Stimulated activated CD8-positive, alpha-beta memory T cell treated with anti-CD3 and anti-CD28 coated beads, Interleukin-7, amount 100 ng/mL, for 48 hours (primary cell): ENCODE measurements at regions not wholly inside any gene's neighbourhood (a gene's known extent, or its start where the extent isn't known, plus 50 kb on each side); places are given as distances from the start of the nearest gene placed in this dataset.

Source experiments
- DNase-seq, 2 donors: peaks; one replicate each; pipeline ENCODE4 v3.0.0-alpha.2; 2020; ENCODE audit warnings: low read depth in 1 of 2; ENCODE audit errors: extremely low read depth in 1 of 2

DNA sequence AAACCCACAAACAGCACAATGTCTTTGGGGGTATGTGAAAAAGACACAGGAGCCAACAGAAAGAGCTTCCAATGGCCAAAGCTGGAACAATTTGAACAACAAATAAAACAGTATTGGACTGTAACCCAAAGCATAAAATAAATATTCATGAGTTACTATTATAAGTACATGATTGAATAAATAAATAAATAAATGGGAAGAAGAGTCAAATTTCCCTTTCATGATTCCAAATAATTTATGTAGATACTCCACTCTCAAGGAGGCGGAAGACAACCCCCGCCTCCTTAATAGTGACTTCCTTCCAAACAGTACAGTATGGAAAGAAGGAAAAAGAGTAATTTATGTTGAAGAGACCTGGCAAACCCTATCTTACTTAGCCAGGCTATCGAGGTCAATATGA lies 124.4 kb upstream of the P2RY1 start:
- no peak for DNase-seq

DNA sequence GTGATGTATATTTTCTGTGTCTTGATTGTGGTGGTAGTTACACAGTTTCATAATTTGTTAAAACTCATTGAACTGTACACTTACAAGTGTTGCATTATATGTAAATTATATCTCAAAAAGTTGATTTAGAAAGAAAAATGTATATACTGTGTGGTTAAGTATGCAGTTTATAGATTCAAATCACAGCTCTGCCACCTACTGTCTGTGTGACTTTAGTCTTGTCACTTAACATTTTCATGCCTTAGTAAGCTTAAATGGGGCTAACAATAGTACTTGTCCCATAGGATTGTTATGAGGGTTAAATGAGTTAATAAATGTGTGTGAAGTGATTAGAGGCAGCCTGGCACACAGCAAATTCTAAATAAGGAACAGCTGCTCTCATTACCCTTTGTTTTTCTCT lies 120.9 kb upstream of the P2RY1 start:
- no peak for DNase-seq

GRCh38 chr3:152714507-152714906 lies 120.4 kb upstream of the P2RY1 start:
- DNase-seq: no peak

DNA sequence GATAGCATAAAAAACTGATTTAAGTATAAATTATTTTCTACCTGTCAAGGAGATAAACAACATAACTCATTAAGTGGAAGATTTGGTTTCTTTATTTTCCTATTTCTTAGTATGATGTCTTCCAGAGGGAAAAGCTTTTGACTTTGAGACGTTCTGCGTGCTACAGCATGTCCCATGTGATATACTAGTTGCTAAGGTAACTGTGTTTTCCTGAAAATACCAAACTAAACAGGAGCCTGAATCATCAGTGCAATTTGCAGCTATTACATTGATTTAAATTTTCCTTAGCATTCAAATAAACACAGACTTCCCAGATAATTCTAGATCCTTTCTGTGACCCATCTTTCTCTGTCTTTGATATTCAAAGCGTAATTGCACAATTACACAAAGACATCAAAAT lies 117.7 kb upstream of the P2RY1 start:
- no peak for DNase-seq

DNA sequence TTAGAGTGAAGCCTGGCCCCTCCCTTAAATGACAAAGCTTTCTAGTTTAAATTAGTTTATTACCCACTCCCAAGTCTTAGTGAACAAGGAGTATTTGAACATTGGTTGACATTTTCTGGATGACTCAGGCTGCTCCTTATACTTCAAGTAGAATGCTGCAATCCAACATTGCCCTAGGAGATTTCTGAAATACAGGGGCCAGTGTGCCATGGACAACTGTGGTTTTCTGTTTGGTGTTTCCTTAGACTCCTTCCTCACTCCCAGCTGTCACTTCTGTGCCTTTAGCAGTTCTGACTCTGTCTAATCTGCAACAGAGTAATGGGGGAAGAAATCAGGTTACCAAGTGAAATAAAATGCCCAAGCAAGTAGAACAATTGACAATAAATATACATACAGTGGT lies 116.1 kb upstream of the P2RY1 start:
- DNase-seq: no peak

- DNase-seq: no peak
Observed at GRCh38 chr3:152719264-152719663, 115.7 kb upstream of the P2RY1 start.

GRCh38 chr3:152720951-152721718 lies 113.8 kb upstream of the P2RY1 start:
- DNase-seq: no peak

DNA sequence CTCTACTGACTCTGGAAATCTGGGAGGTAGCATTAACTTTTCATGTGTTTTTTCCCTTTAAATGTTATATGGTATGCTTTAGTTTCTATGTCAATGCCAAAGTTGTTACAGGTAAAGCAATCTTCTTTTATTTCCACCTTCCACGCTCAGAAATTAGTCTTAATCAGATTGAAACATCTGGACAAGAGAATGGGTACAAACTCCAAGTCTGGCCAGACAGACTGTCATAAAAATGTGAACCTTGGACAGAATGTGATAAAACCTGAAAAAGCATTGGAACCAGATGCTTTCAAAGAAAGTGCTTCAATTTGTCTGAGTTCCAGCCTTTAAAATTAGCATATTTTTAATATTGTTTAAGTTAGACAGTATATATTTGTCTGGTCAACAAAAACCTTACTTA lies 110.7 kb upstream of the P2RY1 start:
- DNase-seq: no peak

GRCh38 chr3:152728231-152728980 lies 106.5 kb upstream of the P2RY1 start:
- no peak for DNase-seq

DNA sequence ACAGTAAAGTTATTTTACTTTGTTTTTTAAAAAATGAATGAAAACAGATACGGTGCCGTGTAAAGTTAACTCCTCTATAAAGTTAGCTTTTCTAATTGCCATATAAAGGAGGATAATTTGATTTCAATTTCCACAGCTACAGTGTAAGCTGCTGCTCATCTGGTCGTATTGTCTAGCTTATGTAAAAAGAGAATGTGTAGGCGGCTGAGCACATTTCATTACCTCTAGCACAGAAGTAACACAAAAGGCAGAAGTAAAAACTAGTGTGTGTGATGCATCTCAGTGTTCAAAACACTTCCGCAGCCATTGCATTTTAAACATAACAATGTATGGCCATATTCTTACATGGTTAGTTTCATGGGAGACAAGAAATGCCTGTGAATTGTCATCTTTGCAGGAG lies 105.0 kb upstream of the P2RY1 start:
- no peak for DNase-seq

GRCh38 chr3:152731511-152731910 lies 103.4 kb upstream of the P2RY1 start:
- DNase-seq: no peak

- DNase-seq: no peak
Observed at GRCh38 chr3:152733584-152734119, 101.3 kb upstream of the P2RY1 start.

- DNase-seq: peak in 1 of 2 donors; percentile 3
Observed at GRCh38 chr3:152737021-152737908, 97.7 kb upstream of the P2RY1 start.

- DNase-seq: no peak
Observed at GRCh38 chr3:152738656-152739055, 96.3 kb upstream of the P2RY1 start.

DNA sequence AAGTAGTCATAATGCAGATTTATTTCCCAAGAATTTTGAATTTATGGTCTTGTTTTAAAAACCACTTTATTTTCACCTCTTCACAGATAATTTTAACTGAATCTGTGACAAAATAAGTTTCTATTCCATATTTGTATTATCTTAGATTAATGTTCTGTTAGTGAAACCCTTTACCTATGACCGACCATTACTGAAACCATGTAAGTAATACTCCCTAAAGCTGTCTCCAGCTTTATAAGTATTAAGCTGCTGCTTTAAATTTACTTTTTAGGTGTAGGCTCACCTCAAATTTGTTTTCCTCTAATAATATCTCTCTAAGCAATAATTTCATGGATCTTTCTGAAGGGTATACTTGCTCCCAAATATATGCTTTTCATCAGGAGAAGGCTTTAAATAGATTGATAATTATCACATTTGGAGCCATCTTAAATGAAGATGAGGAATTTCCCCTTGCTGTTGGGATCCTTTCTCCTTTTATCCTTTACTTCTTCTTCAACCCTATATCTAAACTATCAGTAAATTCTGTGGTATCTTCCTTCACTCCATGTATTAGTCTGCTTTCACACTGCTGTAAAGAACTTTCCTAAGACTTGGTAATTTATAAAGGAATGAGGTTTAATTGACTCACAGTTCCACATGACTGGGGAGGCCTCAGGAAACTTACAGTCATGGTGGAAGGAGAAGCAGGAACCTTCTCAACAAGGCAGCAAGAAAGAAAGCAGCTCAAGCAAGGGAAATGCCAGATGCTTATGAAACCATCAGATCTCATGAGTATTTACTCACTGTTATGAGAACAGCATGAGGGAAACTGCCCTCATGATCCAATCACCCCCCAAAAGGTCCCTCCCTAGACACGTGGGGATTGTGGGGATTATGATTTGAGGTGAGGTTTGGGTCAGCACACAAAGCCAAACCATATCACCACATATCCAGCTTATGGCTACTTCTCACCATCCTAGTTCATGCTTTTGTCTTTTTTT lies 92.3 kb upstream of the P2RY1 start:
- DNase-seq: no peak

DNA sequence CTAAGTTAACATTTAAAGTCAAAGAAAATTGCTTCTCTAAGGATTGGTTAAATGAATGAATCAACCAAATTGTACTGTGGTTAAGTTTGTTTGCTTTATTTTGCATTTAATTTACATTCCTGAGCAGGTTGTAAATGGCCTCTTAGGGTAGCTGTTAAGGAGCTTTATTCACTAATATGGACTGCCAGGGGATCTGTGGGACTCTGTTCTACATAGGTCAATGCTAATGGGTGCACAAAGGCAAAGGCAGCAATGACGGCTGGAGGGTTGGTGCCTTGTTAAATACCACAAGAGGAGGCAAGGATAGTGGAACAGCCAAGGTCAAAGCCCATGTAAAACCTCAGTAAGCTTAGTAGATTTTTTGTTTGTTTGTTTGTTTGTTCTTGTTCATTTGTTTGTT lies 89.3 kb upstream of the P2RY1 start:
- no peak for DNase-seq

GRCh38 chr3:152754303-152754702 lies 80.6 kb upstream of the P2RY1 start:
- no peak for DNase-seq

- DNase-seq: no peak
Observed at GRCh38 chr3:152756807-152757206, 78.1 kb upstream of the P2RY1 start.

DNA sequence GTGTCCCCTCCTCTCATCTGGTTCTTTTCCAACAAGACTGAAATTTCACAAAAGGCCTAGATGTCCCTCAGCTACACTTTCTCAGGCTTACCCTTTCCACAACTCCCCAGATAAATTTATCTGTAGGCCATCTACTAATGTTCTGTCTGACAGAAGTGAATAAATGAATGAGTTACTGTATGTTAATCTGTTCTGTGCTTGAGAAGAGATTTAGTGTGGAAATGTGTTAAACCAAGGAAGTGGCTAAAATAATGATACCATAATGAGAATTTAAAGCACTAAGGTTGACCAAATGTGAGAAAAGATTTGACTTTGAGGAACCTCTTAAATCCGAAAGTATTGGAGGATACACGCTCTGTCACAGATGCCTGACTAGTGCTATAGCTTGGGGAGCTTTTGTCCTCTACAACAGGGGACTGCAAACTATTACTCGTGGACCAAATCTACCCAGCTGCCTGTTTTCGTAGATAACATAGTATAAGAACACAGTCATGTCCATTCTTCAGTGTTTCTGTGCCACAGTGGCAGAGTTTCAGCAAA lies 74.8 kb upstream of the P2RY1 start:
- no peak for DNase-seq

DNA sequence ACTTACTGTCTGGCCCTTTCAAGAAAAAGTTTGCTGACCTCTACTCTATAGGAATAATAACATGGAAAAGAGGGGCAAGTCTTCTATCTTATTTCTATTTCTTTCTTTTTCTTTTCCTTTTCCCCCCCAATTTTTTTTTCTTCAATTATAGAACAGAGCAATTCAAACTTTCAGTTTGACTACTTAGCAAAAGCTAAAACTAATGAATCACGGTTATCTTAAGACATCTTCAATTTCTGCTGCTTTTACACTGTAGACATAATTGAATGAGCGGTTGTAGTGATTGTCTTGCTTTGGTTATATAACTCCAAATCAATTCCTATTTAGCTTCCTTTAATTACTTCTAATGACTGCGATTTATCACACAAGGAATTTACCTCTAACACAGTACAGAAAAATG lies 74.3 kb upstream of the P2RY1 start:
- no peak for DNase-seq
